HCT116 (cell line): ENCODE measurements at regions not wholly inside any gene's neighbourhood (a gene's known extent, or its start where the extent isn't known, plus 50 kb on each side); places are given as distances from the start of the nearest gene placed in this dataset.
"Not testable (repeated sequence)": the region's sequence is repeated elsewhere in the genome, so short reads cannot be mapped to it uniquely, and the experiment has no call there.

Source experiments
- ATAC-seq: fragments of 200-7000 bp; cut with Tn5 transposase; 2 replicates; pipeline ENCODE4 v1.9.1; 2020; ENCODE audit warnings: mild to moderate bottlenecking, moderate library complexity
- BruUV-seq: library from RNA; stranded (reverse); fragments of 400-500 nt; replicated peaks from 2 replicates; lab custom pipeline; 2021; lab: Mats Ljungman, UMichigan
- CTCF ChIA-PET: fragments of 300-600 bp; sonication (Branson Sonifier 250); formaldehyde crosslinking; loops from one replicate; lab custom pipeline; 2021; ENCODE audit warnings: antibody characterized with exemption; lab: Charles Lee
- POLR2A ChIA-PET: fragments of 300-600, 350-600 bp; sonication (Branson Sonifier 250); formaldehyde crosslinking; loops from one replicate; lab custom pipeline; 2021; ENCODE audit warnings: antibody characterized with exemption; lab: Charles Lee
- RAD21 ChIA-PET, 2 experiments: fragments of 300-600 bp; sonication (Branson Sonifier 250); formaldehyde crosslinking; loops; one replicate each; lab custom pipeline; 2023; ENCODE audit warnings: low total read pairs in 2 of 2; ENCODE audit not compliant: uncharacterized antibody in 2 of 2, unreplicated experiment in 2 of 2, low non-redundant PET in 1 of 2; lab: Charles Lee
- DNase-seq: peaks from one replicate; pipeline ENCODE4 v3.0.0-alpha.2; 2010; ENCODE audit warnings: low read depth, low spot score
- H2AFZ ChIP-seq: fragments of 200-600 bp; shearing (Covaris generic), sonication (generic); 2 replicates; pipeline ENCODE4 v1.6.1; 2017; ENCODE audit warnings: low read depth, mixed run types, mixed read lengths, antibody characterized with exemption, low read length; ENCODE audit not compliant: poor library complexity, severe bottlenecking
- H3K27ac ChIP-seq: 2 replicates; pipeline ENCODE4 v1.5.1; 2012; ENCODE audit warnings: low read depth, low read length
- H3K27me3 ChIP-seq: fragments of 200-600 bp; sonication (generic); 2 replicates; pipeline ENCODE4 v1.6.1; 2016; ENCODE audit warnings: mixed run types, low read length, mixed read lengths; ENCODE audit not compliant: insufficient read depth
- H3K36me3 ChIP-seq, 2 experiments: fragments of 200-500 bp in 1 of 2; fragments of 200-600 bp in 1 of 2; sonication (Bioruptor generic) in 1 of 2; sonication (generic) in 1 of 2; 2 replicates each; pipeline versions ENCODE4 v1.5.1 to v1.6.1; 2014 to 2016; ENCODE audit warnings: low read length in 2 of 2, inconsistent platforms in 1 of 2, mixed read lengths in 1 of 2, mixed run types in 1 of 2; ENCODE audit not compliant: insufficient read depth in 2 of 2, control insufficient read depth in 1 of 2
- H3K4me1 ChIP-seq, 2 experiments: fragments of 200-600 bp in 1 of 2; sonication (generic) in 1 of 2; 2 replicates each; pipeline versions ENCODE4 v1.5.1 to v1.6.1; 2012 to 2017; ENCODE audit warnings: low read length in 2 of 2, inconsistent platforms in 1 of 2, mild to moderate bottlenecking in 1 of 2, mixed read lengths in 1 of 2, mixed run types in 1 of 2, moderate library complexity in 1 of 2; ENCODE audit not compliant: insufficient read depth in 2 of 2, control insufficient read depth in 1 of 2
- H3K4me2 ChIP-seq: fragments of 200-600 bp; sonication (generic); 2 replicates; pipeline ENCODE4 v1.6.1; 2017; ENCODE audit warnings: mixed run types, low read length, mixed read lengths
- H3K4me3 ChIP-seq, 2 experiments: fragments of 200-600 bp in 1 of 2; sonication (generic) in 1 of 2; replicated peaks in 1 of 2; 2 replicates each; pipeline ENCODE4 v1.5.1; 2011 to 2016; ENCODE audit warnings: low read length in 2 of 2, control low read depth in 1 of 2, low read depth in 1 of 2, mild to moderate bottlenecking in 1 of 2, mixed read lengths in 1 of 2, mixed run types in 1 of 2
- H3K79me2 ChIP-seq: fragments of 200-600 bp; sonication (generic); 2 replicates; pipeline ENCODE4 v1.6.1; 2017; ENCODE audit warnings: mild to moderate bottlenecking, mixed run types, low read length, moderate library complexity, mixed read lengths; ENCODE audit not compliant: insufficient read depth
- H3K9ac ChIP-seq: fragments of 200-600 bp; sonication (generic); 2 replicates; pipeline ENCODE4 v1.6.1; 2016; ENCODE audit warnings: low read length, mixed read lengths
- H3K9me2 ChIP-seq: fragments of 200-600 bp; sonication (generic), shearing (Covaris generic); 2 replicates; pipeline ENCODE4 v1.6.1; 2017; ENCODE audit warnings: mixed run types, mild to moderate bottlenecking, moderate library complexity; ENCODE audit not compliant: insufficient read depth
- H3K9me3 ChIP-seq, 2 experiments: fragments of 200-500 bp in 1 of 2; fragments of 200-600 bp in 1 of 2; sonication (Bioruptor generic) in 1 of 2; sonication (generic) in 1 of 2; 2 replicates each; pipeline ENCODE4 v1.6.1; 2014 to 2017; ENCODE audit warnings: low read length in 2 of 2, mixed read lengths in 2 of 2, inconsistent platforms in 1 of 2, low read depth in 1 of 2, mild to moderate bottlenecking in 1 of 2, mixed run types in 1 of 2, moderate library complexity in 1 of 2; ENCODE audit not compliant: control insufficient read depth in 1 of 2, insufficient read depth in 1 of 2
- H4K20me1 ChIP-seq: fragments of 200-600 bp; sonication (generic), shearing (Covaris generic); 2 replicates; pipeline ENCODE4 v1.6.1; 2017; ENCODE audit warnings: mixed run types, mild to moderate bottlenecking, moderate library complexity; ENCODE audit not compliant: insufficient read depth
- SRF ChIP-seq: IDR thresholded peaks from 2 replicates; pipeline ENCODE4 v1.6.1; 2012; ENCODE audit warnings: low read depth
- intact Hi-C: fragments of 100-400 bp; cut with micrococcal nuclease; formaldehyde crosslinking; loops from 2 replicates; pipeline ENCODE4 v1.10.0; 2022

- TF ChIP-seq SRF = no peak
- DNase-seq (no peak), ATAC-seq (no peak)
- Histone ChIP-seq H3K27ac (no peak overlapping the region), H3K4me3 (no peak overlapping the region), H3K9me2 (0 out of 2 replicates have a peak, but pooled peaks cover 2% of the 10 kb centered on the region), H3K79me2 (no peaks in the 10 kb centered on the region), H3K9me3 (no peaks in the 10 kb centered on the region), H3K36me3 (no peaks in the 10 kb centered on the region), H4K20me1 (no peaks in the 10 kb centered on the region), H3K4me1 (no peaks in the 10 kb centered on the region), H3K4me2 (no peak overlapping the region), H3K27me3 (no peaks in the 10 kb centered on the region), H2AFZ (no peak overlapping the region), H3K9ac (no peak overlapping the region)
- no TSS peak for BruUV-seq
- ChIA-PET CTCF (no interaction called here), RAD21 (no interaction called here), POLR2A (no interaction called here)
- intact Hi-C loops = no loop called here
Observed at GRCh38 chr3:177633671-177634207, 436.5 kb upstream of the TBL1XR1 start.

- intact Hi-C loops, H3K9me2 ChIP-seq, H3K79me2 ChIP-seq, H3K36me3 ChIP-seq, H3K4me1 ChIP-seq, H3K27ac ChIP-seq, DNase-seq, H4K20me1 ChIP-seq, CTCF ChIA-PET, BruUV-seq, POLR2A ChIA-PET, H3K9ac ChIP-seq, RAD21 ChIA-PET, H3K4me2 ChIP-seq, H3K27me3 ChIP-seq, H3K4me3 ChIP-seq, ATAC-seq, H2AFZ ChIP-seq, H3K9me3 ChIP-seq: not testable (repeated sequence)
Observed at GRCh38 chr3:177635601-177636106, 438.4 kb upstream of the TBL1XR1 start.
